ENCODE measurements at regions not wholly inside any gene's neighbourhood (a gene's known extent, or its start where the extent isn't known, plus 50 kb on each side); places are given as distances from the start of the nearest gene placed in this dataset.

DNA sequence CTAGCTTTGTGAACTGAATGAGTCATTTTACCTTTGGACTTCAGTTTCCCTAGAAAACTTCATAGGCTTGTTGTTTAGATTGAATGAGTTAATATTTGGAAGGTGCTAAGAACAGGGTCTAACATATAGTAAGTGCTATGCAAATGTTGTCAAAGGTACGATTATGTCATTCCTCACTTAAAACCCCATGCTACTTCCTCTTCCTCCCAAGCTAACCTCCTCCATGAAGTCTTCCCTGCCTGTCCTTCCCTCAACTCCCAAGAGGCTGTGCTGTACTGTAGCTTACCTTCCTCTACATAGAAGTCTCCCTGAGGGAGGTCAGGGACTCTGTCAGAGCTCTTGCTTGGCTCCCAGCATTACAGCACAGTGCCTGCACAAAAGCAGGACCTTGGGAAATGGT is 103.4 kb upstream of the PJA1 start:
- Histone ChIP-seq H3K27ac (no peak overlapping the region), H3K4me1 (no peaks in the 10 kb centered on the region), H3K36me3 (no peaks in the 10 kb centered on the region), H3K4me3 (no peak overlapping the region), H3K27me3 (no peaks in the 10 kb centered on the region), H3K9me3 (no peaks in the 10 kb centered on the region)
- intact Hi-C loops (cut with DNase I): no loop called here
- 14 to 31% methylated on average over 1 of the region's 1 CpG for WGBS, 2 donors
- TF ChIP-seq, protein P1, sequence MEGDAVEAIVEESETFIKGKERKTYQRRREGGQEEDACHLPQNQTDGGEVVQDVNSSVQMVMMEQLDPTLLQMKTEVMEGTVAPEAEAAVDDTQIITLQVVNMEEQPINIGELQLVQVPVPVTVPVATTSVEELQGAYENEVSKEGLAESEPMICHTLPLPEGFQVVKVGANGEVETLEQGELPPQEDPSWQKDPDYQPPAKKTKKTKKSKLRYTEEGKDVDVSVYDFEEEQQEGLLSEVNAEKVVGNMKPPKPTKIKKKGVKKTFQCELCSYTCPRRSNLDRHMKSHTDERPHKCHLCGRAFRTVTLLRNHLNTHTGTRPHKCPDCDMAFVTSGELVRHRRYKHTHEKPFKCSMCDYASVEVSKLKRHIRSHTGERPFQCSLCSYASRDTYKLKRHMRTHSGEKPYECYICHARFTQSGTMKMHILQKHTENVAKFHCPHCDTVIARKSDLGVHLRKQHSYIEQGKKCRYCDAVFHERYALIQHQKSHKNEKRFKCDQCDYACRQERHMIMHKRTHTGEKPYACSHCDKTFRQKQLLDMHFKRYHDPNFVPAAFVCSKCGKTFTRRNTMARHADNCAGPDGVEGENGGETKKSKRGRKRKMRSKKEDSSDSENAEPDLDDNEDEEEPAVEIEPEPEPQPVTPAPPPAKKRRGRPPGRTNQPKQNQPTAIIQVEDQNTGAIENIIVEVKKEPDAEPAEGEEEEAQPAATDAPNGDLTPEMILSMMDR (IDR thresholded peaks at IDR 0.05): no peak
- no peak for TF ChIP-seq POLR2A (IDR thresholded peaks at IDR 0.05)
- no peak for DNase-seq

DNA sequence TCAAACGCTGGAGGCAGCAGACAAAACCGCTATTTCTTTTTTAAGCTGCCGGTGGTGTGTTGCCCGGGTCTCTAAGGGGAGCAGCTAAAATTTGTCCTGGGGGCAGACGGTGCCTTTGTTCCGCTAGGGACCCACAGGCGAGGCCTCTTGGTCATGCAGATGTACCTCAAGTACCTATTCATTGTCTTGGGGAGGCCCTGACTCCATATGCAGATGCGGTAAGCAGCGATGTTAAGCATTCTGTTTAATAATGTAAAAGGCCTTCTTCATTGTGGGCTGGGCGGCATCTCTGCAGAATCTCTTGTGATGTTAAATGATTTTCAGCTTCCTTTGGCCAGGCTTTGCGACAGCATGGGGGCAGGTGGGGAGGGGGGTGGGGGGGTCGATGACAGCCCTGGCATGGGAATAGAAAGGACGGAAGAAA is 98.9 kb upstream of the PJA1 start:
- intact Hi-C loops (cut with DNase I): no loop called here

DNA sequence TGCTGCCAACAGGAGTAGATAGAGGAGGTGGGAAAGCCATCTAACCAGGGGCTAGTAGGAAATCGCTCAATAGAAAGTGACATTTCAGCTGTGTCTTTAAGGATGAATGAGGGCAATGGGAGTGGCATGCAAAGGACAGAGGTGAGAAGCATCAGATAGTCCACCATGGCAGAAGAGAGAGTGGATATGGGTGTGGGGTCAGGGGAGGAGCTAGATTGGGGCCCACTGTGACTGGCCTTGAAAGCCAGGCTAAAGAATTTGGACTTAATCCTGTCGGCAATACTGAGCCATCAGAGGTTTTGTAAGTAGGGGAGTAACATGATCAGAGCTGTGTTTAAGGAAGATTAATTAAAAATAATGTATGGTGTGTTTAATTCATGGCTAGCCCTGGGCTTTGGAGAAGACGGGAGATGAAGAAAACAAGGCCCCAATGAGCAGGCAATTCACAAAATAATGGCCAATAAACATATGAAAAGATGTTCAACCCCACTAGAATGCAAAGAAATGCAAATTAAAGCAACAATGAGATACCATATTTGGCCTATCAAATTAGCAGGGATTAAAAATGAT is 98.1 kb upstream of the PJA1 start:
- Histone ChIP-seq H3K9me3 (no peaks in the 10 kb centered on the region), H3K27ac (no peak overlapping the region), H3K36me3 (no peaks in the 10 kb centered on the region), H3K4me1 (no peaks in the 10 kb centered on the region), H3K27me3 (no peaks in the 10 kb centered on the region), H3K4me3 (no peak overlapping the region)
- TF ChIP-seq POLR2A (IDR thresholded peaks at IDR 0.05): no peak
- TF ChIP-seq, protein P1 (IDR thresholded peaks at IDR 0.05): no peak
- DNase-seq: no peak
- intact Hi-C loops (cut with DNase I): no loop called here
- 73 to 83% methylated on average over 3 of the region's 3 CpGs for WGBS, 2 donors

More for the DNA sequence above, 98.9 kb upstream of the PJA1 start:
- Histone ChIP-seq H3K9me3 (no peaks in the 10 kb centered on the region), H3K27ac (no peak overlapping the region), H3K27me3 (no peaks in the 10 kb centered on the region), H3K4me1 (no peaks in the 10 kb centered on the region), H3K36me3 (no peaks in the 10 kb centered on the region), H3K4me3 (no peak overlapping the region)
- TF ChIP-seq, protein P1 (IDR thresholded peaks at IDR 0.05): no peak
- TF ChIP-seq POLR2A (IDR thresholded peaks at IDR 0.05): no peak
- DNase-seq: no peak
- WGBS, 2 donors: 45 to 58% methylated on average over 4 to 5 of the region's 13 CpGs

DNA sequence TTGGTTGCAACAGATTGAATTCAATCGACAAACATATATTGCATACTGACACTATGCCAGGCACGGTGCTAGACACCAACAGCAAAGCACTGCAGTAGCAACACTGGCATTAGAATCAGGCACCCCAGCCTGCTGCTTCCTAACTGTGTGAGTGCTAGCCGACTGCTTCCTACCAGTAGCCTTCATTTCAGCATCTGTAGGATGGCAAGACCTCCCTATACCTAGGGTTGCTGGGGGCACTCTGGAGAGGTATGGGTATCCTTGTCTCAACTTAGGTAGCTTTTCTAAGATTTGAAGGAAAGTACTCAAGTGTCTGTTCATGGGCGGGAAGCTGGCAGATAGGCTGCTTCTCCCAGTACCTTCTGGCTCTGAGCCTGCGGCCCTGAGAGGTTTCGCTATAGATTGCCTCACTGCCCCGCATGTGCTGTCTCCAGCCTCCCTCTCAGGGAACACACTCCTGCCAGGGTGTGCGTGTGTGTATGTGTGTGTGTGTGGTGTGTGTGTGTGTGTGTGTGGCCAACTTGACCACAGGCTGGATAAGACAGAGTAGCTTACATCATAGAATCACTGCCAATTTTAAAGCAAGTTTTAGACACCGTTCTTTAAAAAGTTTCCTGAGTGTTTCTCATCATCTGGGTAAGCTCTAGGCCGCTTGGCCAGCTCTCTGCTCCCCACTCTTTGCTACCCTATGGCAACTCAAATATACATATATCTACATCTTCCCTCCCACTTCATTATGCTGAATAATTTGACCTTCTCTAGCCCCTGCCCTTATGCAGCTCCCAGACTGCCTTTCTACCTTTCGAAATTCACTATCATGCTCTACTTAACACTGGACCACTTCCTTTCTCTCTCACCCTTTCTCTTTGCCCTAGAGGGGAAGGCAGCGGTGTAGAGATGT is 97.0 kb upstream of the PJA1 start:
- intact Hi-C loops (cut with DNase I): no loop called here
- Histone ChIP-seq H3K27me3 (no peaks in the 10 kb centered on the region), H3K9me3 (no peaks in the 10 kb centered on the region), H3K4me3 (no peak overlapping the region), H3K4me1 (no peaks in the 10 kb centered on the region), H3K27ac (no peak overlapping the region), H3K36me3 (no peaks in the 10 kb centered on the region)
- TF ChIP-seq POLR2A (IDR thresholded peaks at IDR 0.05): no peak
- no peak for DNase-seq
- WGBS, 2 donors: 62 to 76% methylated on average over 4 to 10 of the region's 12 CpGs

DNA sequence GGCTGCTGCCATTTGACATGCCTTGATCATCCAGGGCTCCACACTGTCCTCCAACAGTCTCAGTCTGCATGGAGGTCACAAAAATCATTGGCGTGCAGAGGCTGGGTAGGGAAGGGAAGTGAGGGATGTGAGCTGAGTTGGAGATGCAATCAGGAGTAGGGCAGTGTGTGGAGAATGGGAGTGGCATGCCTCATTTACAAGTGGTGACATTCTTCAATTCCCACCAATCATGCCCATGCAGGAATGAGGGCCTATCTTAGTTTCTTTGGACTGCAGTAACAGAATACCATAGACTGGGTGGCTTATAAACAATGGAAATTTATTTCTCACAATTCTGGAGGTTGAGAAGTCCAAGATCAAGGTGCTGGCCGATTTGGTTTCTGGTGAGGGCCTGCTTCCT is 94.9 kb upstream of the PJA1 start:
- Histone ChIP-seq H3K27me3 (no peaks in the 10 kb centered on the region), H3K4me1 (no peaks in the 10 kb centered on the region), H3K36me3 (no peaks in the 10 kb centered on the region), H3K4me3 (no peak overlapping the region), H3K9me3 (no peaks in the 10 kb centered on the region), H3K27ac (no peak overlapping the region)
- intact Hi-C loops (cut with DNase I): no loop called here
- TF ChIP-seq, protein P1 (IDR thresholded peaks at IDR 0.05): no peak
- no peak for TF ChIP-seq POLR2A (IDR thresholded peaks at IDR 0.05)
- WGBS, 2 donors: 71% methylated on average over 1 of the region's 2 CpGs; no CpG with 5 or more reads in 1 of the 2 donors
- no peak for DNase-seq
